ENCODE measurements at regions not wholly inside any gene's neighbourhood (a gene's known extent, or its start where the extent isn't known, plus 50 kb on each side); places are given as distances from the start of the nearest gene placed in this dataset.
"Not testable (repeated sequence)": the region's sequence is repeated elsewhere in the genome, so short reads cannot be mapped to it uniquely, and the experiment has no call there.

GRCh38 chr2:80931820-80932219 is 627.3 kb upstream of the LRRTM1 start:
- not testable (repeated sequence) for TF ChIP-seq POLR2A, CTCF, POLR2AphosphoS5, EP300 (IDR thresholded peaks at IDR 0.05)

Measured in upper lobe of left lung (tissue), 4 donors.